Nephron (organoid): ENCODE measurements at regions not wholly inside any gene's neighbourhood (a gene's known extent, or its start where the extent isn't known, plus 50 kb on each side); places are given as distances from the start of the nearest gene placed in this dataset.

Source experiments
- H3K27ac Mint-ChIP-seq, 3 experiments: 2 replicates each; pipeline ENCODE4 v1.8.0; 2020; ENCODE audit warnings: mixed read lengths in 3 of 3, mild to moderate bottlenecking in 2 of 3, moderate library complexity in 1 of 3
- H3K27me3 Mint-ChIP-seq: 2 replicates; pipeline ENCODE4 v1.8.0; 2021; ENCODE audit warnings: low read depth, mild to moderate bottlenecking, moderate library complexity, mixed read lengths
- H3K36me3 Mint-ChIP-seq: 2 replicates; pipeline ENCODE4 v1.8.0; 2020; ENCODE audit warnings: low read depth, mixed read lengths
- H3K4me1 Mint-ChIP-seq: 2 replicates; pipeline ENCODE4 v1.8.0; 2020; ENCODE audit warnings: mixed read lengths
- H3K4me3 Mint-ChIP-seq, 3 experiments: 2 replicates each; pipeline ENCODE4 v1.8.0; 2020; ENCODE audit warnings: mild to moderate bottlenecking in 3 of 3, mixed read lengths in 3 of 3, moderate library complexity in 2 of 3
- H3K9me3 Mint-ChIP-seq: 2 replicates; pipeline ENCODE4 v1.8.0; 2020; ENCODE audit warnings: mixed read lengths
- CTCF ChIP-seq, 3 experiments: fragments of 200-600 bp; sonication (generic); IDR thresholded peaks; one replicate each; pipeline ENCODE4 v1.5.0; 2021; ENCODE audit warnings: antibody characterized with exemption in 3 of 3; ENCODE audit not compliant: unreplicated experiment in 3 of 3

- no peak for TF ChIP-seq CTCF (IDR thresholded peaks at IDR 0.05; ENCODE audit: unreplicated experiment in 3 of 3)
- no peaks in the 10 kb centered on the region for H3K4me1 Mint-ChIP-seq
- H3K27me3 Mint-ChIP-seq = no peaks in the 10 kb centered on the region
- H3K27ac Mint-ChIP-seq = no peak overlapping the region
- no peak overlapping the region for H3K4me3 Mint-ChIP-seq
- no peaks in the 10 kb centered on the region for H3K36me3 Mint-ChIP-seq
- peaks cover 10% of the 10 kb centered on the region for H3K9me3 Mint-ChIP-seq
Observed at GRCh38 chr13:74839656-74840055, 642.3 kb downstream of the TBC1D4 start.

- Mint-ChIP-seq H3K27ac (no peak overlapping the region), H3K4me3 (no peak overlapping the region), H3K36me3 (no peaks in the 10 kb centered on the region), H3K9me3 (peaks cover 10% of the 10 kb centered on the region), H3K27me3 (no peaks in the 10 kb centered on the region), H3K4me1 (no peaks in the 10 kb centered on the region)
- no peak for TF ChIP-seq CTCF (IDR thresholded peaks at IDR 0.05; ENCODE audit: unreplicated experiment in 3 of 3)
Observed at GRCh38 chr13:74838096-74838495, 643.9 kb downstream of the TBC1D4 start.

GRCh38 chr13:74836628-74837027 is 645.3 kb downstream of the TBC1D4 start:
- Mint-ChIP-seq H3K4me3 (no peak overlapping the region), H3K27ac (no peak overlapping the region), H3K4me1 (no peaks in the 10 kb centered on the region), H3K9me3 (peaks cover 10% of the 10 kb centered on the region), H3K27me3 (no peaks in the 10 kb centered on the region), H3K36me3 (no peaks in the 10 kb centered on the region)
- TF ChIP-seq CTCF (IDR thresholded peaks at IDR 0.05; ENCODE audit: unreplicated experiment in 3 of 3) = no peak

GRCh38 chr13:74835579-74835978 is 646.4 kb downstream of the TBC1D4 start:
- no peaks in the 10 kb centered on the region for H3K4me1 Mint-ChIP-seq

GRCh38 chr13:74825938-74826246 is 656.1 kb downstream of the TBC1D4 start:
- H3K27ac Mint-ChIP-seq = peak overlapping the region in 1 of 3 experiments; percentile 10
- peaks cover 10% of the 10 kb centered on the region for H3K4me1 Mint-ChIP-seq
- peaks cover 3% of the 10 kb centered on the region for H3K9me3 Mint-ChIP-seq
- no peak overlapping the region for H3K4me3 Mint-ChIP-seq
- H3K36me3 Mint-ChIP-seq = no peaks in the 10 kb centered on the region
- no peaks in the 10 kb centered on the region for H3K27me3 Mint-ChIP-seq
- TF ChIP-seq CTCF (IDR thresholded peaks at IDR 0.05; ENCODE audit: unreplicated experiment in 3 of 3) = no peak

More at GRCh38 chr13:74835579-74835978, 646.4 kb downstream of the TBC1D4 start:
- no peak for TF ChIP-seq CTCF (IDR thresholded peaks at IDR 0.05; ENCODE audit: unreplicated experiment in 3 of 3)
- peaks cover 5% of the 10 kb centered on the region for H3K9me3 Mint-ChIP-seq
- H3K36me3 Mint-ChIP-seq = no peaks in the 10 kb centered on the region
- no peaks in the 10 kb centered on the region for H3K27me3 Mint-ChIP-seq
- no peak overlapping the region for H3K4me3 Mint-ChIP-seq
- H3K27ac Mint-ChIP-seq = no peak overlapping the region

- Mint-ChIP-seq H3K4me3 (no peak overlapping the region), H3K4me1 (peaks cover 10% of the 10 kb centered on the region), H3K9me3 (peaks cover 3% of the 10 kb centered on the region), H3K36me3 (no peaks in the 10 kb centered on the region), H3K27me3 (no peaks in the 10 kb centered on the region), H3K27ac (peak overlapping the region in 2 of 3 experiments; percentile 10 to 70)
- TF ChIP-seq CTCF (IDR thresholded peaks at IDR 0.05; ENCODE audit: unreplicated experiment in 3 of 3) = no peak
Observed at GRCh38 chr13:74825152-74825937, 656.6 kb downstream of the TBC1D4 start.
